ENCODE measurements at regions not wholly inside any gene's neighbourhood (a gene's known extent, or its start where the extent isn't known, plus 50 kb on each side); places are given as distances from the start of the nearest gene placed in this dataset.

DNA sequence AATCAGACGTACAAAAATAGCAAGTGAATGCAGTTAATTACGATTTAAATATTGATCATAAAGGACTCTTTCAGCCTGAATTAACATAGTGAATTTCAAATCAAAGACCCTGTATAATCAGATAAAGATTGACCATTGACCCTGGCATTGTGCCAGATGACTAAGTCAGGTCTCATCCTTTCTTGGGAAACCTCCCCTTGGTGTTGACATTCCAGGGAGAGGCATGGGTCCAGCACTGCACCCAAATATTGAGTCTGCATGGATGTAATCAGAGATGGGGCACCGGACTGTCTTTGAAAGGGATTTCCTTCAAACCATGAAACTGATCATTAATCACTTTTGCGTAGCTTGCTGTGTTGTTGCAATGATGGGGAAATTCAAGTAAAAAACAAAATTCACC is 1138.2 kb downstream of the BCL11B start:
- no TSS peak for BruUV-seq (replicated peaks)

More for the DNA sequence above, 1138.2 kb downstream of the BCL11B start:
- no peaks in the 10 kb centered on the region for H4K20me1 ChIP-seq (ENCODE audit: insufficient read depth, low read length)
- intact Hi-C loops (cut with micrococcal nuclease) (no loop called here), in situ Hi-C loops (cut with MboI; ENCODE audit: low sequenced_read_pairs) (no loop called here), dilution Hi-C loops (cut with HindIII; ENCODE audit: low sequenced_read_pairs, unreplicated experiment) (no loop called here)
- H3K9me3 ChIP-seq (ENCODE audit: control insufficient read depth, insufficient read depth, low read length): peaks cover 21% of the 10 kb centered on the region
- no peak overlapping the region for H3K9ac ChIP-seq (ENCODE audit: low read depth, low read length)
- no peak overlapping the region for H2AFZ ChIP-seq (replicated peaks; ENCODE audit: low read length, poor library complexity)
- no peak overlapping the region for H4K8ac ChIP-seq (ENCODE audit: low read depth in 2 of 2, low read length in 2 of 2)
- H3K4me3 ChIP-seq (ENCODE audit: insufficient read depth, low read depth, low read length): no peak overlapping the region
- H2AK5ac ChIP-seq (ENCODE audit: low read depth, low read length): no peak overlapping the region
- H4K5ac ChIP-seq (ENCODE audit: low read depth, low read length): no peak overlapping the region
- H3K27ac ChIP-seq (ENCODE audit: insufficient read depth, low read length): no peak overlapping the region
- H2BK20ac ChIP-seq (ENCODE audit: low read depth, low read length): no peak overlapping the region
- no peaks in the 10 kb centered on the region for H3K79me1 ChIP-seq (ENCODE audit: low read depth in 1 of 2, low read length in 2 of 2)
- H3K23ac ChIP-seq (ENCODE audit: low read depth, low read length): no peak overlapping the region
- no peak overlapping the region for H3K14ac ChIP-seq (replicated peaks; ENCODE audit: low read depth, low read length)
- no peak overlapping the region for H3K56ac ChIP-seq (ENCODE audit: extremely low read depth, insufficient read depth, low read length)
- H3K18ac ChIP-seq (ENCODE audit: low read depth, low read length): no peak overlapping the region
- H3K9me1 ChIP-seq (ENCODE audit: insufficient read depth, low read length): no peaks in the 10 kb centered on the region
- H3K4me1 ChIP-seq (ENCODE audit: control insufficient read depth, insufficient read depth, low read length): no peaks in the 10 kb centered on the region
- H4K91ac ChIP-seq (ENCODE audit: insufficient read depth, low read depth, low read length): no peak overlapping the region
- H2BK120ac ChIP-seq (ENCODE audit: low read depth, low read length): no peak overlapping the region
- WGBS, 2 experiments (ENCODE audit: extremely low coverage in 2 of 2, insufficient read length in 1 of 2): no CpG with 5 or more reads among the region's 4 CpGs
- no peak overlapping the region for H2AK9ac ChIP-seq (replicated peaks; ENCODE audit: low read depth, low read length, poor library complexity)
- H3K27me3 ChIP-seq (ENCODE audit: control insufficient read depth, insufficient read depth, low read length): no peaks in the 10 kb centered on the region
- TF ChIP-seq MAFK (IDR thresholded peaks at IDR 0.05; ENCODE audit: low read depth, low read length) (no peak), POLR2A (IDR thresholded peaks at IDR 0.05; ENCODE audit: low read depth, low read length) (no peak), RAD21 (IDR thresholded peaks at IDR 0.05; ENCODE audit: low read length) (no peak), NFE2L2 (IDR thresholded peaks at IDR 0.05; ENCODE audit: low read depth, low read length) (no peak), MAZ (IDR thresholded peaks at IDR 0.05; ENCODE audit: borderline replicate concordance, low read depth, low read length) (no peak), SMC3 (IDR thresholded peaks at IDR 0.05; ENCODE audit: low read depth, low read length) (no peak), RFX5 (IDR thresholded peaks at IDR 0.05; ENCODE audit: low read depth, low read length) (no peak), FOS (IDR thresholded peaks at IDR 0.05; ENCODE audit: low read depth, low read length) (no peak)
- TF ChIP-seq, protein P1, sequence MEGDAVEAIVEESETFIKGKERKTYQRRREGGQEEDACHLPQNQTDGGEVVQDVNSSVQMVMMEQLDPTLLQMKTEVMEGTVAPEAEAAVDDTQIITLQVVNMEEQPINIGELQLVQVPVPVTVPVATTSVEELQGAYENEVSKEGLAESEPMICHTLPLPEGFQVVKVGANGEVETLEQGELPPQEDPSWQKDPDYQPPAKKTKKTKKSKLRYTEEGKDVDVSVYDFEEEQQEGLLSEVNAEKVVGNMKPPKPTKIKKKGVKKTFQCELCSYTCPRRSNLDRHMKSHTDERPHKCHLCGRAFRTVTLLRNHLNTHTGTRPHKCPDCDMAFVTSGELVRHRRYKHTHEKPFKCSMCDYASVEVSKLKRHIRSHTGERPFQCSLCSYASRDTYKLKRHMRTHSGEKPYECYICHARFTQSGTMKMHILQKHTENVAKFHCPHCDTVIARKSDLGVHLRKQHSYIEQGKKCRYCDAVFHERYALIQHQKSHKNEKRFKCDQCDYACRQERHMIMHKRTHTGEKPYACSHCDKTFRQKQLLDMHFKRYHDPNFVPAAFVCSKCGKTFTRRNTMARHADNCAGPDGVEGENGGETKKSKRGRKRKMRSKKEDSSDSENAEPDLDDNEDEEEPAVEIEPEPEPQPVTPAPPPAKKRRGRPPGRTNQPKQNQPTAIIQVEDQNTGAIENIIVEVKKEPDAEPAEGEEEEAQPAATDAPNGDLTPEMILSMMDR (conservative IDR thresholded peaks at IDR 0.05; ENCODE audit: low read depth, low read length): no peak
- H3K4ac ChIP-seq (ENCODE audit: low read depth, low read length): no peak overlapping the region
- no peak overlapping the region for H2BK15ac ChIP-seq (ENCODE audit: low read depth, low read length)
- DNase-seq (no peak), ATAC-seq (ENCODE audit: low read depth) (no peak)
- H3K36me3 ChIP-seq (ENCODE audit: control insufficient read depth, insufficient read depth, low read length): no peaks in the 10 kb centered on the region
- ChIA-PET CTCF (interaction anchor here (0.6 kb wide), 1 partner anchor 841 kb away, joined by 3 read pairs; no protein-coding TSS in a partner anchor), POLR2A (ENCODE audit: unreplicated experiment) (no interaction called here)
- no peak overlapping the region for H3K4me2 ChIP-seq (ENCODE audit: low read depth, low read length)
- H2BK5ac ChIP-seq (ENCODE audit: low read depth, low read length, poor library complexity, severe bottlenecking): no peak overlapping the region

Data from IMR-90 (cell line).